ENCODE measurements at regions not wholly inside any gene's neighbourhood (a gene's known extent, or its start where the extent isn't known, plus 50 kb on each side); places are given as distances from the start of the nearest gene placed in this dataset.

DNA sequence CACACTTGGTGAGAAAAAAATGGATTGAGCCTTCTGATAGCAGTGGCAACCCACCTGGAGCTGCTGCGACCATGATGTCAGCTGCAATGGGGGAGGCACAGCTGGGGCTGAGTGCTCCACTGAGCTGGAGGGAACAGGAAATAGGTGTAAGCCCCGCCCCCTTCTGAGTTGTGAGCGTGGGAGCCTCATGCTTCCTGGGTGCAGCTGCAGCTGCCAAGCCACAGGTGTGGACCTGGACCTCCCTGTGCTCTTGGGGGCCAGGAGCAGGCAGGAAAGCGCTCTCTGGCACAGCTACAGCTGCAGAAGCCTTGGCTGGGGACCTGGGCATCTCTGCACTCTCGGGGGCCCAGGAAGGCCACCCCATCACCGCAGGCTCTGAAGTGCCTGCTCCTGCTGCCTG lies 970.6 kb downstream of the DCDC2C start:
- CTCF ChIA-PET: no interaction called here
- Histone ChIP-seq H4K20me1 (ENCODE audit: insufficient read depth) (no peaks in the 10 kb centered on the region), H3K4me1 (ENCODE audit: control insufficient read depth in 1 of 2, insufficient read depth in 2 of 2, low read length in 2 of 2) (no peaks in the 10 kb centered on the region), H3K27me3 (ENCODE audit: insufficient read depth, low read length) (no peaks in the 10 kb centered on the region), H3K79me2 (ENCODE audit: insufficient read depth, low read length) (no peaks in the 10 kb centered on the region), H3K36me3 (ENCODE audit: control insufficient read depth in 1 of 2, insufficient read depth in 2 of 2, low read length in 2 of 2) (no peaks in the 10 kb centered on the region), H3K4me2 (ENCODE audit: low read length) (no peak overlapping the region), H3K27ac (ENCODE audit: low read depth, low read length) (no peak overlapping the region), H3K9me2 (ENCODE audit: insufficient read depth) (no peaks in the 10 kb centered on the region), H2AFZ (ENCODE audit: low read depth, low read length, poor library complexity, severe bottlenecking) (no peak overlapping the region), H3K9ac (ENCODE audit: low read length) (no peak overlapping the region), H3K9me3 (ENCODE audit: control insufficient read depth in 1 of 2, insufficient read depth in 1 of 2, low read depth in 1 of 2, low read length in 2 of 2) (peaks cover 18 to 23% of the 10 kb centered on the region in 2 experiments; a peak in 3 of 4 replicates), H3K4me3 (replicated peaks in 1 of 2; ENCODE audit: low read depth in 1 of 2, low read length in 2 of 2) (no peak overlapping the region)
- intact Hi-C loops (cut with micrococcal nuclease): no loop called here
- RAD21 ChIA-PET (ENCODE audit: low non-redundant PET in 1 of 2, low total read pairs in 2 of 2, uncharacterized antibody in 2 of 2, unreplicated experiment in 2 of 2): no interaction called here
- BruUV-seq (replicated peaks): no TSS peak
- POLR2A ChIA-PET: no interaction called here
- DNase-seq (ENCODE audit: low read depth, low spot score) (no peak), ATAC-seq (no peak)
- no peak for TF ChIP-seq REST (IDR thresholded peaks at IDR 0.05; ENCODE audit: low read depth)
- TF ChIP-seq EZH2 (IDR thresholded peaks at IDR 0.05): no peak
- no peak for TF ChIP-seq SIN3A (IDR thresholded peaks at IDR 0.05; ENCODE audit: low read depth)
- TF ChIP-seq RAD21 (IDR thresholded peaks at IDR 0.05; ENCODE audit: low read depth): no peak
- no peak for TF ChIP-seq EGR1 (IDR thresholded peaks at IDR 0.05; ENCODE audit: low read depth)
- TF ChIP-seq SRF (IDR thresholded peaks at IDR 0.05; ENCODE audit: low read depth): no peak
- no peak for TF ChIP-seq POLR2AphosphoS5 (IDR thresholded peaks at IDR 0.05; ENCODE audit: low read depth, low read length)
- TF ChIP-seq EZH2phosphoT487 (IDR thresholded peaks at IDR 0.05; ENCODE audit: borderline replicate concordance): no peak
- TF ChIP-seq, protein P1, sequence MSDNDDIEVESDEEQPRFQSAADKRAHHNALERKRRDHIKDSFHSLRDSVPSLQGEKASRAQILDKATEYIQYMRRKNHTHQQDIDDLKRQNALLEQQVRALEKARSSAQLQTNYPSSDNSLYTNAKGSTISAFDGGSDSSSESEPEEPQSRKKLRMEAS (IDR thresholded peaks at IDR 0.05): no peak
- TF ChIP-seq, protein P2, sequence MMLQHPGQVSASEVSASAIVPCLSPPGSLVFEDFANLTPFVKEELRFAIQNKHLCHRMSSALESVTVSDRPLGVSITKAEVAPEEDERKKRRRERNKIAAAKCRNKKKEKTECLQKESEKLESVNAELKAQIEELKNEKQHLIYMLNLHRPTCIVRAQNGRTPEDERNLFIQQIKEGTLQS (IDR thresholded peaks at IDR 0.05): no peak
- TF ChIP-seq POLR2A (IDR thresholded peaks at IDR 0.05; ENCODE audit: borderline replicate concordance, extremely low read depth, insufficient read depth, insufficient read length): no peak
- no peak for TF ChIP-seq CEBPB (IDR thresholded peaks at IDR 0.05; ENCODE audit: low read depth)
- TF ChIP-seq CBX3 (IDR thresholded peaks at IDR 0.05; ENCODE audit: low read depth): no peak
- TF ChIP-seq FOSL1 (IDR thresholded peaks at IDR 0.05; ENCODE audit: low read depth): no peak
- no peak for TF ChIP-seq ZFX (IDR thresholded peaks at IDR 0.05)
- no peak for TF ChIP-seq ZNF274 (IDR thresholded peaks at IDR 0.05; ENCODE audit: low read depth, low read length)
- TF ChIP-seq YY1 (IDR thresholded peaks at IDR 0.05; ENCODE audit: extremely low read depth, insufficient replicate concordance, low read depth, low read length): no peak
- no peak for TF ChIP-seq ELF1 (IDR thresholded peaks at IDR 0.05; ENCODE audit: borderline replicate concordance, low read depth)
